Left lung (tissue), 4 donors: ENCODE measurements at regions not wholly inside any gene's neighbourhood (a gene's known extent, or its start where the extent isn't known, plus 50 kb on each side); places are given as distances from the start of the nearest gene placed in this dataset.

Experiments used
- ATAC-seq: fragments of 200-7000 bp; cut with Tn5 transposase; one replicate; pipeline ENCODE4 v1.9.1; 2020; ENCODE audit warnings: moderate library complexity
- DNase-seq, 4 donors: peaks; one replicate each; pipeline ENCODE4 v3.0.0-alpha.2; 2013 to 2020
- H3K27ac ChIP-seq, 2 donors: fragments of 200-600 bp; sonication (generic) in 1 of 2; one replicate each; pipeline versions ENCODE4 v1.5.0 to v1.8.0; 2020 to 2021
- H3K27me3 ChIP-seq, 2 donors: fragments of 200-600 bp; sonication (generic) in 1 of 2; one replicate each; pipeline versions ENCODE4 v1.5.0 to v1.8.0; 2020 to 2021
- H3K36me3 ChIP-seq, 2 donors: fragments of 200-600 bp; sonication (generic) in 1 of 2; one replicate each; pipeline versions ENCODE4 v1.5.0 to v1.8.0; 2020 to 2021
- H3K4me1 ChIP-seq, 2 donors: fragments of 200-600 bp; one replicate each; pipeline ENCODE4 v1.8.0; 2021
- H3K4me3 ChIP-seq, 2 donors: fragments of 200-600 bp; sonication (generic) in 1 of 2; one replicate each; pipeline versions ENCODE4 v1.5.0 to v1.8.0; 2020 to 2021; ENCODE audit warnings: mild to moderate bottlenecking in 1 of 2
- H3K9me3 ChIP-seq, 2 donors: fragments of 200-600 bp; sonication (generic) in 1 of 2; one replicate each; pipeline versions ENCODE4 v1.5.0 to v1.8.0; 2020 to 2021
- CTCF ChIP-seq, 2 donors: fragments of 200-600 bp; sonication (generic) in 1 of 2; IDR thresholded peaks; one replicate each; pipeline versions ENCODE4 v1.5.0 to v1.8.0; 2021; ENCODE audit warnings: antibody characterized with exemption in 2 of 2
- intact Hi-C, 2 donors: fragments of 100-400 bp; cut with DNase I; formaldehyde crosslinking; loops; one replicate each; pipeline versions ENCODE4 v1.11.2 to v1.14.2; 2022
- donor health status: DM: no; HTN: yes; CAD: no.
- donor health status: DM: no; HTN: no; CAD: no.

GRCh38 chr14:28300356-28300755, 466.2 kb upstream of the FOXG1 start:
- H3K4me1 ChIP-seq: no peaks in the 10 kb centered on the region
- H3K27me3 ChIP-seq: no peaks in the 10 kb centered on the region
- no peak for TF ChIP-seq CTCF (IDR thresholded peaks at IDR 0.05)
- no peak overlapping the region for H3K4me3 ChIP-seq
- intact Hi-C loops: no loop called here
- DNase-seq (no peak), ATAC-seq (no peak)
- H3K36me3 ChIP-seq: no peaks in the 10 kb centered on the region
- no peak overlapping the region for H3K27ac ChIP-seq
- peaks cover 0 to 13% of the 10 kb centered on the region in 2 donors for H3K9me3 ChIP-seq

- H3K4me3 ChIP-seq: no peak overlapping the region
- H3K9me3 ChIP-seq: peaks cover 0 to 13% of the 10 kb centered on the region in 2 donors
- no peak for TF ChIP-seq CTCF (IDR thresholded peaks at IDR 0.05)
- H3K4me1 ChIP-seq: no peaks in the 10 kb centered on the region
- no peak overlapping the region for H3K27ac ChIP-seq
- H3K27me3 ChIP-seq: no peaks in the 10 kb centered on the region
- ATAC-seq (no peak), DNase-seq (peak in 1 of 4 donors; percentile 30)
- intact Hi-C loops: no loop called here
- no peaks in the 10 kb centered on the region for H3K36me3 ChIP-seq
Measured at GRCh38 chr14:28301179-28301578, 465.4 kb upstream of the FOXG1 start.

GRCh38 chr14:28303248-28303647, 463.3 kb upstream of the FOXG1 start:
- TF ChIP-seq CTCF (IDR thresholded peaks at IDR 0.05): no peak
- Histone ChIP-seq H3K9me3 (peaks cover 0 to 9% of the 10 kb centered on the region in 2 donors), H3K4me1 (no peaks in the 10 kb centered on the region), H3K27me3 (no peaks in the 10 kb centered on the region), H3K4me3 (no peak overlapping the region), H3K27ac (no peak overlapping the region), H3K36me3 (no peaks in the 10 kb centered on the region)
- ATAC-seq (no peak), DNase-seq (no peak)
- intact Hi-C loops: no loop called here

- TF ChIP-seq CTCF (IDR thresholded peaks at IDR 0.05): no peak
- Histone ChIP-seq H3K36me3 (no peaks in the 10 kb centered on the region), H3K27me3 (no peaks in the 10 kb centered on the region), H3K27ac (no peak overlapping the region), H3K4me1 (no peaks in the 10 kb centered on the region), H3K9me3 (peaks cover 0 to under 1% of the 10 kb centered on the region in 2 donors), H3K4me3 (no peak overlapping the region)
- intact Hi-C loops: no loop called here
- ATAC-seq (no peak), DNase-seq (no peak)
Measured at GRCh38 chr14:28305938-28306337, 460.6 kb upstream of the FOXG1 start.

GRCh38 chr14:28307506-28307905, 459.1 kb upstream of the FOXG1 start:
- Histone ChIP-seq H3K4me1 (no peaks in the 10 kb centered on the region), H3K27me3 (no peaks in the 10 kb centered on the region), H3K9me3 (no peaks in the 10 kb centered on the region), H3K27ac (no peak overlapping the region), H3K4me3 (no peak overlapping the region), H3K36me3 (no peaks in the 10 kb centered on the region)
- ATAC-seq: no peak
- intact Hi-C loops: no loop called here
- DNase-seq: no peak
- TF ChIP-seq CTCF (IDR thresholded peaks at IDR 0.05): no peak
